ENCODE measurements at regions not wholly inside any gene's neighbourhood (a gene's known extent, or its start where the extent isn't known, plus 50 kb on each side); places are given as distances from the start of the nearest gene placed in this dataset.

GRCh38 chr3:67832817-67833216 lies 178.4 kb upstream of the SUCLG2 start:
- peaks cover 0 to 5% (median 0%) of the 10 kb centered on the region in 4 donors for H3K36me3 ChIP-seq
- 63 to 79% (median 76%) methylated on average over 1 of the region's 1 CpG for WGBS, 5 donors
- intact Hi-C loops (cut with DNase I; ENCODE audit: low total_unique reads), result no loop called here
- peaks cover 0 to 33% (median 24%) of the 10 kb centered on the region in 4 donors for H3K9me3 ChIP-seq
- H3K4me1 ChIP-seq, result no peaks in the 10 kb centered on the region
- H3K27ac ChIP-seq, result no peak overlapping the region
- no peak overlapping the region for H3K4me3 ChIP-seq
- TF ChIP-seq, protein P1, sequence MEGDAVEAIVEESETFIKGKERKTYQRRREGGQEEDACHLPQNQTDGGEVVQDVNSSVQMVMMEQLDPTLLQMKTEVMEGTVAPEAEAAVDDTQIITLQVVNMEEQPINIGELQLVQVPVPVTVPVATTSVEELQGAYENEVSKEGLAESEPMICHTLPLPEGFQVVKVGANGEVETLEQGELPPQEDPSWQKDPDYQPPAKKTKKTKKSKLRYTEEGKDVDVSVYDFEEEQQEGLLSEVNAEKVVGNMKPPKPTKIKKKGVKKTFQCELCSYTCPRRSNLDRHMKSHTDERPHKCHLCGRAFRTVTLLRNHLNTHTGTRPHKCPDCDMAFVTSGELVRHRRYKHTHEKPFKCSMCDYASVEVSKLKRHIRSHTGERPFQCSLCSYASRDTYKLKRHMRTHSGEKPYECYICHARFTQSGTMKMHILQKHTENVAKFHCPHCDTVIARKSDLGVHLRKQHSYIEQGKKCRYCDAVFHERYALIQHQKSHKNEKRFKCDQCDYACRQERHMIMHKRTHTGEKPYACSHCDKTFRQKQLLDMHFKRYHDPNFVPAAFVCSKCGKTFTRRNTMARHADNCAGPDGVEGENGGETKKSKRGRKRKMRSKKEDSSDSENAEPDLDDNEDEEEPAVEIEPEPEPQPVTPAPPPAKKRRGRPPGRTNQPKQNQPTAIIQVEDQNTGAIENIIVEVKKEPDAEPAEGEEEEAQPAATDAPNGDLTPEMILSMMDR (IDR thresholded peaks at IDR 0.05), result no peak
- TF ChIP-seq POLR2AphosphoS5 (IDR thresholded peaks at IDR 0.05) (no peak), EP300 (IDR thresholded peaks at IDR 0.05) (no peak), POLR2A (IDR thresholded peaks at IDR 0.05) (no peak)
- DNase-seq, result no peak
- H3K27me3 ChIP-seq, result no peaks in the 10 kb centered on the region

DNA sequence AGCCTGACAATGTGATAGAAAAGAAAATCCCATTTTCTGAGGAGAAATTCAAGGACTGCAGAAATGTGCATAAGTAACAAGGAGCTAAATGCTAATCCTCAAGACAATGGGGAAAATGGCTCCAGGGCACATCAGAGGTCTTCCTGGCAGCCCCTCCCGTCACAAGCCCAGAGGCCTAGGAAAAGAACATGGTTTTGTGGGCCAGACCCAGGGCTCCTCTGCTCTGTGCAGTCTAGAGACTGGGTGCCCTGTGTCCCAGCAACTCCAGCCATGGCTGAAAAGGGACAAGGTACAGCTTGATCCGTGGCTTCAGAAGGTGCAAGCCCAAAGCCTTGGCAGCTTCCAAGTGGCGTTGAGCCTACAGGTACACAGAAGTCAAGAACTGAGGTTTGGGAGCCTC lies 176.8 kb upstream of the SUCLG2 start:
- TF ChIP-seq, protein P1 (IDR thresholded peaks at IDR 0.05), result no peak
- no peak for TF ChIP-seq POLR2AphosphoS5 (IDR thresholded peaks at IDR 0.05)
- intact Hi-C loops (cut with DNase I; ENCODE audit: low total_unique reads), result no loop called here
- WGBS, 5 donors, result 69 to 92% (median 81%) methylated on average over 3 of the region's 3 CpGs

GRCh38 chr3:67828486-67829010 lies 174.1 kb upstream of the SUCLG2 start:
- intact Hi-C loops (cut with DNase I; ENCODE audit: low total_unique reads), result no loop called here
- peaks cover 0 to 22% (median 12%) of the 10 kb centered on the region in 4 donors for H3K9me3 ChIP-seq
- H3K27ac ChIP-seq, result no peak overlapping the region
- WGBS, 5 donors, result 80 to 94% (median 89%) methylated on average over 1 of the region's 1 CpG
- TF ChIP-seq, protein P1 (IDR thresholded peaks at IDR 0.05), result no peak
- no peak for TF ChIP-seq EP300 (IDR thresholded peaks at IDR 0.05)
- no peaks in the 10 kb centered on the region for H3K4me1 ChIP-seq
- H3K4me3 ChIP-seq, result no peak overlapping the region
- H3K36me3 ChIP-seq, result no peaks in the 10 kb centered on the region
- H3K27me3 ChIP-seq, result no peaks in the 10 kb centered on the region
- no peak for DNase-seq

More for the DNA sequence above, 176.8 kb upstream of the SUCLG2 start:
- Histone ChIP-seq H3K4me1 (no peaks in the 10 kb centered on the region), H3K9me3 (peaks cover 0 to 33% (median 24%) of the 10 kb centered on the region in 4 donors), H3K27me3 (no peaks in the 10 kb centered on the region), H3K36me3 (peaks cover 0 to 5% (median 0%) of the 10 kb centered on the region in 4 donors), H3K4me3 (no peak overlapping the region), H3K27ac (no peak overlapping the region)
- DNase-seq, result no peak

DNA sequence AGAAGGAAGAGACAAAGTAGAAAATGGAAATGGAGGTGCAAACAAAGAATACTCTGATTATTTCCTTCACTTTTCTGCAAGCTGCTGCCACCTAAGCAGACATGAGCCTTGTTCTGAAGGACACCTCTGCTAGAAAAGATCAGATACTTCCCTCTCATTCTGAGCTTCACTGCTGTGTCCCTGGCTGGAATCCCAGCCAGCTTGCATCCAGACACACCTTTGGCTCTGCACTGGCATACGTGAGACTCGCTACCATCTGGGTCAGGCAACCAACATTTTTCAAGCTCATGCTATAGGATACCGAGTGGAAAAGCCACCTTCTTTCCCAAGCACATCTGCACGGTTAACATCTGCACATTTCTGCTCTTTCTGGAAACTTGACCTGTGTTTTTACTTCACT lies 166.7 kb upstream of the SUCLG2 start:
- DNase-seq, result no peak
- no peaks in the 10 kb centered on the region for H3K36me3 ChIP-seq
- no peaks in the 10 kb centered on the region for H3K27me3 ChIP-seq
- no peak overlapping the region for H3K27ac ChIP-seq
- no peaks in the 10 kb centered on the region for H3K9me3 ChIP-seq
- H3K4me3 ChIP-seq, result no peak overlapping the region
- no peaks in the 10 kb centered on the region for H3K4me1 ChIP-seq
- intact Hi-C loops (cut with DNase I; ENCODE audit: low total_unique reads), result no loop called here
- 75 to 89% (median 84%) methylated on average over 4 of the region's 4 CpGs for WGBS, 5 donors
- no peak for TF ChIP-seq POLR2AphosphoS5 (IDR thresholded peaks at IDR 0.05)
- TF ChIP-seq, protein P1 (IDR thresholded peaks at IDR 0.05), result no peak
- no peak for TF ChIP-seq EP300 (IDR thresholded peaks at IDR 0.05)
- no peak for TF ChIP-seq POLR2A (IDR thresholded peaks at IDR 0.05)
